Pons (tissue), 1 donor: ENCODE measurements at regions not wholly inside any gene's neighbourhood (a gene's known extent, or its start where the extent isn't known, plus 50 kb on each side); places are given as distances from the start of the nearest gene placed in this dataset.

Source experiments
- DNase-seq: peaks from one replicate; pipeline ENCODE4 v3.0.0-alpha.2; 2016; ENCODE audit warnings: low spot score

- no peak for DNase-seq
These were observed 1073.0 kb downstream of the XPNPEP1 start for GRCh38 chr10:108850138-108850854.

DNA sequence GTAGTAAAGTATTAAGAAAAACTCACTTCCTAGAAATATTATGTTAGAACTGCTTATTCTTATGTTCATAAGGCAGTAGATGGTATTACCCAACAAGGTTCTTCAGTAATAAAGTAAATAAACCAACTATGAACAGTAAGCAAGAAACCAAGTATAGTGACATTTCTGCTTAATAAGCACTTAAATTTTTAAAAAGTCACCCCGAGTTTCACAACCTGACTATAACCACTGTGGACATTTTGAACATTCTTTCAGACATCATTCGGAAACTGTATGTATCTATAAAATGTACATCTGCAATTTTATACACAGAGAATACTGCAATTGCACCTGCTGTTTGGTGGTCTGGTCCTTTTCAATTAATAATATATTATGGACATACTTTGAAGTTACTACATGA is 1073.6 kb downstream of the XPNPEP1 start:
- DNase-seq: no peak

- DNase-seq: no peak
These were observed 1074.1 kb downstream of the XPNPEP1 start for GRCh38 chr10:108849186-108849585.

DNA sequence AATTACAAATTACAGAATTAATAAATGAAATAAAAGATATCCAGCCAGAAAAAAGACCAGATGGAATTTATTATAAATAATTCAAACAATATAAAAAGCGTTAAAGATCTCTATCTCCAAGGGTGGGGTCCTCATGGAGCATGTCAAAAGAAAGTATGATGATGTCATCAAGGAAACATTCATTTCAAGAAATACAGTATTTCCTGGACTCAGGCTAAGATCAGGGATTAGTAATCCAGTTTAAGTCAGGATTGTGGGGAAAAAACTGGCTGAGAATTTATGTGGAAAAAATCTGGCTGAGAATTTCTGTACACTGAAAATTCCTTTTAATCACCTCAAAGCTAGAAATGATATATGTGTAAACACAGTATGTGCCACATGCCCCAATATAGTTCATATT is 1075.3 kb downstream of the XPNPEP1 start:
- DNase-seq: no peak

GRCh38 chr10:108840944-108841343 is 1082.4 kb downstream of the XPNPEP1 start:
- no peak for DNase-seq

GRCh38 chr10:108836362-108836761 is 1086.9 kb downstream of the XPNPEP1 start:
- no peak for DNase-seq

GRCh38 chr10:108822026-108822425 is 1101.3 kb downstream of the XPNPEP1 start:
- DNase-seq: no peak

GRCh38 chr10:108819302-108819701 is 1104.0 kb downstream of the XPNPEP1 start:
- no peak for DNase-seq

GRCh38 chr10:108817584-108817983 is 1105.7 kb downstream of the XPNPEP1 start:
- no peak for DNase-seq

DNA sequence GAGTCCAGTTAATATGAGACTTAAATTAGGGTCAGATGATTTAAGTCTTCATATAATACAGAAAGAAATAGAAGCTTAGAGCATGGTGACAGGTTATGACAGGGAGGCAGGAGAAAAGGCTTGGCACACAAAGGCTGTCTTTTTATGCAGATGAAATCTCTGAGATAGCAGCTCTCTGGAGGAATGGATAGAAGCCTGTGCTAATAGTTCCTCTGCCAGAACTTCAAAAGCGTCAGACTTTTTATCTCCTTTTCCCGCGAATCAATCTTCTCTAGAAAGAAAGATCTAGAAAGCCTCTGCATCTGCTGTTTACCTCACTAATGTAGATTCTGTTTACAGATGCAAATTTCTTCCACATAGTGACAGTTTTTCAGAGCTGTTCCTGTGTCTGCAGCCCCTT is 1106.2 kb downstream of the XPNPEP1 start:
- no peak for DNase-seq

GRCh38 chr10:108812906-108813305 is 1110.4 kb downstream of the XPNPEP1 start:
- DNase-seq: no peak

GRCh38 chr10:108812296-108812695 is 1111.0 kb downstream of the XPNPEP1 start:
- DNase-seq: no peak

DNA sequence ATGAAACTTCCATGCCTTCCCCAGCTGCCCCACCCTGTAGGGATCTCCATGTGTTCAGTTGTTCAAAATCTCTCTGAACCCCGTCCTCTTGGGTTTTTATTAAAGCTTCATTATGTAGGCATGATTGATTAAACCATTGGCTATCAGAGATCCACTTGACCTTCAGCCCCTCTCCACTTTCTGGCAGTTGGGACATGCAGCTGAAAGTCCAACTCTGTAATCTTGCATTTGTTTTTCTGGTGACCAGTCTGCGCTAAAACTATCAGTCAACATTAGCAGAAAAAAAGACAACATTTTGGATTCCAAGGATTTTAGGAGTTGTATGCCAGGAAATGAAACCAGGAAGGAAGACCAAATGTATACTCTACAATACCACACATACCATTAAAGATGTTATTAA is 1115.1 kb downstream of the XPNPEP1 start:
- DNase-seq: no peak

GRCh38 chr10:108801775-108802517 is 1121.4 kb downstream of the XPNPEP1 start:
- DNase-seq: no peak

- no peak for DNase-seq
These were observed 1122.1 kb downstream of the XPNPEP1 start for GRCh38 chr10:108801220-108801619.

GRCh38 chr10:108797573-108797972 is 1125.7 kb downstream of the XPNPEP1 start:
- no peak for DNase-seq

DNA sequence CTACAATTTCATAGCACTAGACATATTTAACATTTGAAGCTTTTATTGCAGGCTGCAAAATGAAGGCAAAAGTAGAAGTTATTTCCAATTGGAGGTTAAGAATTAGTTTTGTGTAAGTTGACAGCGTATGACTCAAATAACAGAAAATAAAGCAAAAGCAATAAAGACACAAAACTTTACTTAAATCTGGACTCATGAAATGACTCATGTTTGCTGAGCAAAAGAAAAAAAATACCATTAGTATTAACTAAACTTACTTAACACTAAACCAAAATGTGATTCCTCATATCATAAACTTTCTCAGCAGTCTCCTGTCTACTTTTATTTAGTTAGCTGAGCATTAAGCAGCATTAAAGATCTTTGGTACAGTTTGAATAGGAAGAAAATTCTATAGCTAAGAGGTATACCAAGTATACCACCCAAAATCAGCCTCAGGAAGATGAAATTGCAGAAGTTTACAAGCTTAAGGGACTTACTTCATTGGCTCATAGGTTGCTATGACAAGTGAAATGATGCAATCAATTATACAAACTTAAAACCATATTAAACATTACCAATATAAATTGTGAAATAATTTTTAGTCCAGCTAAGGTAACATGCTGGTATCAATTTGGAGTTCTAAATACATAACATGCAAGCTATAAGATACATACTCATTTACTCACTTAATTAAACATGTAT is 1131.4 kb downstream of the XPNPEP1 start:
- no peak for DNase-seq

GRCh38 chr10:108791030-108791429 is 1132.3 kb downstream of the XPNPEP1 start:
- DNase-seq: no peak

GRCh38 chr10:108789919-108790318 is 1133.4 kb downstream of the XPNPEP1 start:
- DNase-seq: no peak

- no peak for DNase-seq
These were observed 1134.0 kb downstream of the XPNPEP1 start for GRCh38 chr10:108789336-108789735.

DNA sequence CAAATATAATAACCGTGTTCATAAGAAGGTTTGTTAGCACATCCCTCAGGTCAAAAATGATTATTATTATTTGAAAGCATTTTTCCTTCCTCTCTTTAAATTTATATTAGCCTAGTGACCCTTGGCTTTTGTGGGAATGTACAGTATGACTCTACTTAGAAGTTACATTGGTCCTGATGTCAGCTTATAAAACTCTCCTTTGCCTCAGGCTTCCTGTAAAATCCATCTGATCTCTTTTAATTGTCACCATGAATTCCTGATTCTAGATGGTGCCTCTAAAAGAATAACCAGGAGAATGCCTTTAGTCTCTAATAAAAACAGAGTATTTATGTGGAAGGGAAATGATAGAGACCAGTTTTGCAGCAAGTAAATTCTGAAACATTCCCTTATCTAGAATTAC is 1134.4 kb downstream of the XPNPEP1 start:
- DNase-seq: no peak

GRCh38 chr10:108787932-108788331 is 1135.4 kb downstream of the XPNPEP1 start:
- no peak for DNase-seq

- no peak for DNase-seq
These were observed 1138.3 kb downstream of the XPNPEP1 start for GRCh38 chr10:108785011-108785410.
